HepG2 (cell line): ENCODE measurements at regions not wholly inside any gene's neighbourhood (a gene's known extent, or its start where the extent isn't known, plus 50 kb on each side); places are given as distances from the start of the nearest gene placed in this dataset.

Experiments used
- ATAC-seq: fragments of 200-7000 bp; cut with Tn5 transposase; 3 replicates; pipeline ENCODE4 v1.9.1; 2020; ENCODE audit warnings: mild to moderate bottlenecking, moderate library complexity
- BruUV-seq: library from RNA; stranded (reverse); fragments of 400-500 nt; replicated peaks from 2 replicates; lab custom pipeline; 2021; lab: Mats Ljungman, UMichigan
- CTCF ChIA-PET: fragments of 300-600 bp; formaldehyde crosslinking; extraction: SDS; loops from one replicate; lab custom pipeline; 2021; ENCODE audit warnings: low total read pairs, inconsistent platforms, low intra/inter-chr PET ratio; lab: Yijun Ruan, JAX
- POLR2A ChIA-PET: fragments of 350-600 bp; sonication (Branson Sonifier 250); formaldehyde crosslinking; loops from one replicate; lab custom pipeline; 2020; ENCODE audit warnings: antibody characterized with exemption, inconsistent platforms; lab: Yijun Ruan, JAX
- DNase-seq: peaks from one replicate; pipeline ENCODE4 v3.0.0-alpha.2; 2015; ENCODE audit warnings: low spot score
- FAIRE-seq: peaks from 3 replicates; lab custom pipeline; 2011; peaks lifted over from hg19 to GRCh38; lab: Jason Lieb, UNC
- H2AFZ ChIP-seq: one replicate; pipeline ENCODE4 v1.6.1; 2011; ENCODE audit warnings: low read length, inconsistent platforms
- H3K27ac ChIP-seq: fragments of 300-600 bp; 3 replicates; pipeline ENCODE4 v1.8.0; 2011; ENCODE audit warnings: mixed run types, mild to moderate bottlenecking, mixed read lengths, low read length, inconsistent platforms; ENCODE audit not compliant: insufficient read depth; ENCODE audit errors: extremely low read length
- H3K27me3 ChIP-seq, 2 experiments: fragments of 200-600 bp in 1 of 2; 2 replicates in 1 of 2; 3 replicates in 1 of 2; pipeline versions ENCODE4 v1.6.0 to v1.8.0; 2011; ENCODE audit warnings: low read length in 2 of 2, mild to moderate bottlenecking in 2 of 2, moderate library complexity in 2 of 2, inconsistent platforms in 1 of 2; ENCODE audit not compliant: insufficient read depth in 2 of 2, control insufficient read depth in 1 of 2
- H3K36me3 ChIP-seq, 2 experiments: fragments of 200-600 bp in 1 of 2; replicated peaks in 1 of 2; 2 replicates in 1 of 2; 3 replicates in 1 of 2; pipeline versions ENCODE4 v1.5.1 to v1.8.0; 2011; ENCODE audit warnings: low read length in 2 of 2, inconsistent platforms in 1 of 2; ENCODE audit not compliant: insufficient read depth in 2 of 2, control insufficient read depth in 1 of 2
- H3K4me1 ChIP-seq: 2 replicates; pipeline ENCODE4 v1.5.1; 2012; ENCODE audit warnings: low read length, inconsistent platforms; ENCODE audit not compliant: insufficient read depth
- H3K4me2 ChIP-seq: 2 replicates; pipeline ENCODE4 v1.6.0; 2011; ENCODE audit warnings: low read depth, low read length, inconsistent platforms
- H3K4me3 ChIP-seq, 3 experiments: fragments of 200-600 bp in 1 of 3; sonication (generic), shearing (Covaris generic) in 1 of 3; replicated peaks in 1 of 3; 2 replicates each; pipeline ENCODE4 v1.5.1; 2011 to 2016; ENCODE audit warnings: low read length in 3 of 3, inconsistent platforms in 2 of 3, low read depth in 2 of 3, mild to moderate bottlenecking in 2 of 3, control low read depth in 1 of 3, mixed read lengths in 1 of 3; ENCODE audit not compliant: insufficient read depth in 1 of 3
- H3K79me2 ChIP-seq: one replicate; pipeline ENCODE4 v1.6.1; 2011; ENCODE audit warnings: low read length, inconsistent platforms; ENCODE audit not compliant: insufficient read depth
- H3K9ac ChIP-seq: 2 replicates; pipeline ENCODE4 v1.6.0; 2011; ENCODE audit warnings: mild to moderate bottlenecking, low read depth, low read length, inconsistent platforms; ENCODE audit not compliant: insufficient read depth
- H3K9me3 ChIP-seq: 2 replicates; pipeline ENCODE4 v1.5.1; 2012; ENCODE audit warnings: mild to moderate bottlenecking, low read length
- H4K20me1 ChIP-seq: 2 replicates; pipeline ENCODE4 v1.6.0; 2011; ENCODE audit warnings: inconsistent platforms, mild to moderate bottlenecking, low read length, moderate library complexity; ENCODE audit not compliant: insufficient read depth
- CCDC6 ChIP-seq: sonication (generic); formaldehyde crosslinking; IDR thresholded peaks from 2 replicates; pipeline ENCODE4 v1.8.1; 2022; ENCODE audit warnings: mild to moderate bottlenecking, missing genetic modification reagents, moderate library complexity
- HOXA3 ChIP-seq: sonication (generic); formaldehyde crosslinking; IDR thresholded peaks from 2 replicates; pipeline ENCODE4 v1.5.0; 2020; ENCODE audit warnings: missing genetic modification reagents
- SP2 ChIP-seq: sonication (generic); formaldehyde crosslinking; IDR thresholded peaks from 2 replicates; pipeline ENCODE4 v1.5.1; 2020; ENCODE audit warnings: mild to moderate bottlenecking, missing genetic modification reagents
- ZBTB42 ChIP-seq: sonication (generic); formaldehyde crosslinking; IDR thresholded peaks from 2 replicates; pipeline ENCODE4 v1.5.0; 2020; ENCODE audit warnings: mild to moderate bottlenecking, missing genetic modification reagents
- ZFX ChIP-seq: sonication (generic); formaldehyde crosslinking; IDR thresholded peaks from 2 replicates; pipeline ENCODE4 v1.4.0; 2020; ENCODE audit warnings: mild to moderate bottlenecking, low read depth, missing genetic modification reagents, moderate library complexity
- ZNF446 ChIP-seq: sonication (generic); formaldehyde crosslinking; IDR thresholded peaks from 2 replicates; pipeline ENCODE4 v1.5.0; 2020; ENCODE audit warnings: mild to moderate bottlenecking, missing genetic modification reagents
- ZNF781 ChIP-seq: sonication (generic); formaldehyde crosslinking; IDR thresholded peaks from 2 replicates; pipeline ENCODE4 v1.5.1; 2020; ENCODE audit warnings: borderline replicate concordance, mild to moderate bottlenecking, missing genetic modification reagents; ENCODE audit errors: not compliant biosample characterization
- WGBS: methylation state at CpG from one replicate; pipeline ENCODE4 v1.1.6; 2017; ENCODE audit warnings: low lambda C conversion rate; 5-methylcytosine and 5-hydroxymethylcytosine counted together
- in situ Hi-C: cut with HindIII; loops from 2 replicates; pipeline ENCODE4 v1.10.0; 2017; ENCODE audit warnings: low pct_unique_long_range_greater_than_20kb; ENCODE audit not compliant: extremely low pct_ligation_motif_present
- intact Hi-C: fragments of 100-400 bp; cut with micrococcal nuclease; formaldehyde crosslinking; loops from one replicate; pipeline ENCODE4 v1.10.0; 2022; ENCODE audit not compliant: unreplicated experiment
- TF ChIP-seq, protein P1 (sequence below): sonication (generic); formaldehyde crosslinking; IDR thresholded peaks from 2 replicates; pipeline ENCODE4 v1.8.0; 2022; ENCODE audit warnings: missing genetic modification reagents, mild to moderate bottlenecking, moderate library complexity, borderline replicate concordance
- TF ChIP-seq, protein P2 (sequence below): sonication (generic); formaldehyde crosslinking; IDR thresholded peaks from 2 replicates; pipeline ENCODE4 v1.8.1; 2023; ENCODE audit warnings: mild to moderate bottlenecking, missing genetic modification reagents
- TF ChIP-seq, protein P3 (sequence below): sonication (generic); formaldehyde crosslinking; IDR thresholded peaks from 2 replicates; pipeline ENCODE4 v1.9.0; 2022; ENCODE audit warnings: low read depth, missing genetic modification reagents
- TF ChIP-seq, protein P4 (sequence below): sonication (generic); formaldehyde crosslinking; IDR thresholded peaks from 2 replicates; pipeline ENCODE4 v1.4.0; 2020; ENCODE audit warnings: missing genetic modification reagents
- TF ChIP-seq, protein P5 (sequence below): sonication (generic); formaldehyde crosslinking; IDR thresholded peaks from 2 replicates; pipeline ENCODE4 v1.4.0; 2020; ENCODE audit warnings: low read depth, missing genetic modification reagents

DNA sequence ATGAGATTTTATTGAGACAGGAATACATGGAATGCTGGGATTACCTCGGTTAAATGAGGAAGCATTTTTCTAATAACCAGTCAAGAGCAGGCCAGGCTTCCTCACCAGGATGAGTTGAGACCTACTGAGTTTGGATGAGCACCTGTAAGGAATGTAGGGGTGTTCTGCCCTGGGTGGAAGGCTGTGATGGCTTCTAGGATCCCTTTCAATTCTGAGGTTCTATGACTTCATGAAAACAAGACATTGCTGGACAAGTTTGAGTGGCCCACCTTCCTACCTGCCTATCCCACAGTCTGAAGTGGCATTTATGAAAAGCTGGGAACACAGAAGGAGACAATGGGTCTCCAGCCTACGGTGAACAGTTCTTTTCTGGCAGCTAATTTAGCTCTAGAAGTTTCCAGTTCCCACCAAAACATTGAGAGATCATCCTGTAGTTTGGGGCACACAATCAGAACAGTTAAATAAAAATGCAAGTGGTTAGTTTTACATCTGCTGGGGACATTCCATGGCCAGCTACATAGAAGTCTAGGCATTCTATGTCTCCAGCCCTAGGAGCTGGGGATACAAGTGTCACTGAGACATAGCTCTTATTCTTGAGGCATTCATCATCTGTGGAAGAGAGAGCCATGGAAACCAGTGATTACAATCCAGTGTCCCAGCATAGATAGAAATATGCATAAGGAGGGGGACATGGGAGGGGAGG lies 51.3 kb upstream of the TSPAN2 start:
- H3K4me1 ChIP-seq: no peaks in the 10 kb centered on the region
- BruUV-seq: no TSS peak
- CTCF ChIA-PET: interaction anchor here (1.0 kb wide), 1 partner anchor 329 kb away, joined by 5 read pairs; no protein-coding TSS in a partner anchor
- ATAC-seq (no peak), DNase-seq (no peak), FAIRE-seq (no peak)
- no peaks in the 10 kb centered on the region for H3K27me3 ChIP-seq
- in situ Hi-C loops (no loop called here), intact Hi-C loops (no loop called here)
- no peak overlapping the region for H3K9ac ChIP-seq
- WGBS: 0% methylated on average over 2 of the region's 2 CpGs
- H3K36me3 ChIP-seq: no peaks in the 10 kb centered on the region
- H4K20me1 ChIP-seq: no peaks in the 10 kb centered on the region
- no peak overlapping the region for H3K4me3 ChIP-seq
- H3K79me2 ChIP-seq: no peaks in the 10 kb centered on the region
- no peak overlapping the region for H2AFZ ChIP-seq
- POLR2A ChIA-PET: no interaction called here
- H3K27ac ChIP-seq: no peak overlapping the region
- no peaks in the 10 kb centered on the region for H3K9me3 ChIP-seq
- no peak overlapping the region for H3K4me2 ChIP-seq
- TF ChIP-seq ZBTB42: no peak
- no peak for TF ChIP-seq ZFX
- TF ChIP-seq HOXA3 (CRISPR knock-in tag): no peak
- no peak for TF ChIP-seq CCDC6
- TF ChIP-seq, protein P1, sequence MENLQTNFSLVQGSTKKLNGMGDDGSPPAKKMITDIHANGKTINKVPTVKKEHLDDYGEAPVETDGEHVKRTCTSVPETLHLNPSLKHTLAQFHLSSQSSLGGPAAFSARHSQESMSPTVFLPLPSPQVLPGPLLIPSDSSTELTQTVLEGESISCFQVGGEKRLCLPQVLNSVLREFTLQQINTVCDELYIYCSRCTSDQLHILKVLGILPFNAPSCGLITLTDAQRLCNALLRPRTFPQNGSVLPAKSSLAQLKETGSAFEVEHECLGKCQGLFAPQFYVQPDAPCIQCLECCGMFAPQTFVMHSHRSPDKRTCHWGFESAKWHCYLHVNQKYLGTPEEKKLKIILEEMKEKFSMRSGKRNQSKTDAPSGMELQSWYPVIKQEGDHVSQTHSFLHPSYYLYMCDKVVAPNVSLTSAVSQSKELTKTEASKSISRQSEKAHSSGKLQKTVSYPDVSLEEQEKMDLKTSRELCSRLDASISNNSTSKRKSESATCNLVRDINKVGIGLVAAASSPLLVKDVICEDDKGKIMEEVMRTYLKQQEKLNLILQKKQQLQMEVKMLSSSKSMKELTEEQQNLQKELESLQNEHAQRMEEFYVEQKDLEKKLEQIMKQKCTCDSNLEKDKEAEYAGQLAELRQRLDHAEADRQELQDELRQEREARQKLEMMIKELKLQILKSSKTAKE (CRISPR knock-in tag): no peak
- TF ChIP-seq, protein P2, sequence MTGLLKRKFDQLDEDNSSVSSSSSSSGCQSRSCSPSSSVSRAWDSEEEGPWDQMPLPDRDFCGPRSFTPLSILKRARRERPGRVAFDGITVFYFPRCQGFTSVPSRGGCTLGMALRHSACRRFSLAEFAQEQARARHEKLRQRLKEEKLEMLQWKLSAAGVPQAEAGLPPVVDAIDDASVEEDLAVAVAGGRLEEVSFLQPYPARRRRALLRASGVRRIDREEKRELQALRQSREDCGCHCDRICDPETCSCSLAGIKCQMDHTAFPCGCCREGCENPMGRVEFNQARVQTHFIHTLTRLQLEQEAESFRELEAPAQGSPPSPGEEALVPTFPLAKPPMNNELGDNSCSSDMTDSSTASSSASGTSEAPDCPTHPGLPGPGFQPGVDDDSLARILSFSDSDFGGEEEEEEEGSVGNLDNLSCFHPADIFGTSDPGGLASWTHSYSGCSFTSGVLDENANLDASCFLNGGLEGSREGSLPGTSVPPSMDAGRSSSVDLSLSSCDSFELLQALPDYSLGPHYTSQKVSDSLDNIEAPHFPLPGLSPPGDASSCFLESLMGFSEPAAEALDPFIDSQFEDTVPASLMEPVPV (CRISPR knock-in tag): no peak
- TF ChIP-seq, protein P3, sequence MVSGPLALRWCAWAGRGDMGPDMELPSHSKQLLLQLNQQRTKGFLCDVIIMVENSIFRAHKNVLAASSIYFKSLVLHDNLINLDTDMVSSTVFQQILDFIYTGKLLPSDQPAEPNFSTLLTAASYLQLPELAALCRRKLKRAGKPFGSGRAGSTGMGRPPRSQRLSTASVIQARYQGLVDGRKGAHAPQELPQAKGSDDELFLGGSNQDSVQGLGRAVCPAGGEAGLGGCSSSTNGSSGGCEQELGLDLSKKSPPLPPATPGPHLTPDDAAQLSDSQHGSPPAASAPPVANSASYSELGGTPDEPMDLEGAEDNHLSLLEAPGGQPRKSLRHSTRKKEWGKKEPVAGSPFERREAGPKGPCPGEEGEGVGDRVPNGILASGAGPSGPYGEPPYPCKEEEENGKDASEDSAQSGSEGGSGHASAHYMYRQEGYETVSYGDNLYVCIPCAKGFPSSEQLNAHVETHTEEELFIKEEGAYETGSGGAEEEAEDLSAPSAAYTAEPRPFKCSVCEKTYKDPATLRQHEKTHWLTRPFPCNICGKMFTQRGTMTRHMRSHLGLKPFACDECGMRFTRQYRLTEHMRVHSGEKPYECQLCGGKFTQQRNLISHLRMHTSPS: no peak
- TF ChIP-seq ZNF446 (CRISPR knock-in tag): no peak
- TF ChIP-seq, protein P4, sequence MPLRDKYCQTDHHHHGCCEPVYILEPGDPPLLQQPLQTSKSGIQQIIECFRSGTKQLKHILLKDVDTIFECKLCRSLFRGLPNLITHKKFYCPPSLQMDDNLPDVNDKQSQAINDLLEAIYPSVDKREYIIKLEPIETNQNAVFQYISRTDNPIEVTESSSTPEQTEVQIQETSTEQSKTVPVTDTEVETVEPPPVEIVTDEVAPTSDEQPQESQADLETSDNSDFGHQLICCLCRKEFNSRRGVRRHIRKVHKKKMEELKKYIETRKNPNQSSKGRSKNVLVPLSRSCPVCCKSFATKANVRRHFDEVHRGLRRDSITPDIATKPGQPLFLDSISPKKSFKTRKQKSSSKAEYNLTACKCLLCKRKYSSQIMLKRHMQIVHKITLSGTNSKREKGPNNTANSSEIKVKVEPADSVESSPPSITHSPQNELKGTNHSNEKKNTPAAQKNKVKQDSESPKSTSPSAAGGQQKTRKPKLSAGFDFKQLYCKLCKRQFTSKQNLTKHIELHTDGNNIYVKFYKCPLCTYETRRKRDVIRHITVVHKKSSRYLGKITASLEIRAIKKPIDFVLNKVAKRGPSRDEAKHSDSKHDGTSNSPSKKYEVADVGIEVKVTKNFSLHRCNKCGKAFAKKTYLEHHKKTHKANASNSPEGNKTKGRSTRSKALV (CRISPR knock-in tag): no peak
- TF ChIP-seq, protein P5, sequence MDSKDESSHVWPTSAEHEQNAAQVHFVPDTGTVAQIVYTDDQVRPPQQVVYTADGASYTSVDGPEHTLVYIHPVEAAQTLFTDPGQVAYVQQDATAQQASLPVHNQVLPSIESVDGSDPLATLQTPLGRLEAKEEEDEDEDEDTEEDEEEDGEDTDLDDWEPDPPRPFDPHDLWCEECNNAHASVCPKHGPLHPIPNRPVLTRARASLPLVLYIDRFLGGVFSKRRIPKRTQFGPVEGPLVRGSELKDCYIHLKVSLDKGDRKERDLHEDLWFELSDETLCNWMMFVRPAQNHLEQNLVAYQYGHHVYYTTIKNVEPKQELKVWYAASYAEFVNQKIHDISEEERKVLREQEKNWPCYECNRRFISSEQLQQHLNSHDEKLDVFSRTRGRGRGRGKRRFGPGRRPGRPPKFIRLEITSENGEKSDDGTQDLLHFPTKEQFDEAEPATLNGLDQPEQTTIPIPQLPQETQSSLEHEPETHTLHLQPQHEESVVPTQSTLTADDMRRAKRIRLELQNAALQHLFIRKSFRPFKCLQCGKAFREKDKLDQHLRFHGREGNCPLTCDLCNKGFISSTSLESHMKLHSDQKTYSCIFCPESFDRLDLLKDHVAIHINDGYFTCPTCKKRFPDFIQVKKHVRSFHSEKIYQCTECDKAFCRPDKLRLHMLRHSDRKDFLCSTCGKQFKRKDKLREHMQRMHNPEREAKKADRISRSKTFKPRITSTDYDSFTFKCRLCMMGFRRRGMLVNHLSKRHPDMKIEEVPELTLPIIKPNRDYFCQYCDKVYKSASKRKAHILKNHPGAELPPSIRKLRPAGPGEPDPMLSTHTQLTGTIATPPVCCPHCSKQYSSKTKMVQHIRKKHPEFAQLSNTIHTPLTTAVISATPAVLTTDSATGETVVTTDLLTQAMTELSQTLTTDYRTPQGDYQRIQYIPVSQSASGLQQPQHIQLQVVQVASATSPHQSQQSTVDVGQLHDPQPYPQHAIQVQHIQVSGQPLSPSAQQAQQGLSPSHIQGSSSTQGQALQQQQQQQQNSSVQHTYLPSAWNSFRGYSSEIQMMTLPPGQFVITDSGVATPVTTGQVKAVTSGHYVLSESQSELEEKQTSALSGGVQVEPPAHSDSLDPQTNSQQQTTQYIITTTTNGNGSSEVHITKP: no peak
- TF ChIP-seq SP2 (CRISPR knock-in tag): no peak
- no peak for TF ChIP-seq ZNF781 (CRISPR knock-in tag)
